C4-2B (cell line): ENCODE measurements at regions not wholly inside any gene's neighbourhood (a gene's known extent, or its start where the extent isn't known, plus 50 kb on each side); places are given as distances from the start of the nearest gene placed in this dataset.

Source experiments
- H3K27ac ChIP-seq: fragments of 450-650 bp; 2 replicates; pipeline ENCODE4 v1.5.1; 2017
- ZFX ChIP-seq: fragments of 450-650 bp; IDR thresholded peaks from 2 replicates; pipeline ENCODE4 v1.6.1; 2017
- TF ChIP-seq, protein P1 (sequence below): fragments of 450-650 bp; conservative IDR thresholded peaks from 2 replicates; pipeline ENCODE4 v1.5.1; 2017; ENCODE audit warnings: mild to moderate bottlenecking

- TF ChIP-seq, protein P1, sequence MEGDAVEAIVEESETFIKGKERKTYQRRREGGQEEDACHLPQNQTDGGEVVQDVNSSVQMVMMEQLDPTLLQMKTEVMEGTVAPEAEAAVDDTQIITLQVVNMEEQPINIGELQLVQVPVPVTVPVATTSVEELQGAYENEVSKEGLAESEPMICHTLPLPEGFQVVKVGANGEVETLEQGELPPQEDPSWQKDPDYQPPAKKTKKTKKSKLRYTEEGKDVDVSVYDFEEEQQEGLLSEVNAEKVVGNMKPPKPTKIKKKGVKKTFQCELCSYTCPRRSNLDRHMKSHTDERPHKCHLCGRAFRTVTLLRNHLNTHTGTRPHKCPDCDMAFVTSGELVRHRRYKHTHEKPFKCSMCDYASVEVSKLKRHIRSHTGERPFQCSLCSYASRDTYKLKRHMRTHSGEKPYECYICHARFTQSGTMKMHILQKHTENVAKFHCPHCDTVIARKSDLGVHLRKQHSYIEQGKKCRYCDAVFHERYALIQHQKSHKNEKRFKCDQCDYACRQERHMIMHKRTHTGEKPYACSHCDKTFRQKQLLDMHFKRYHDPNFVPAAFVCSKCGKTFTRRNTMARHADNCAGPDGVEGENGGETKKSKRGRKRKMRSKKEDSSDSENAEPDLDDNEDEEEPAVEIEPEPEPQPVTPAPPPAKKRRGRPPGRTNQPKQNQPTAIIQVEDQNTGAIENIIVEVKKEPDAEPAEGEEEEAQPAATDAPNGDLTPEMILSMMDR: no peak
- no peak overlapping the region for H3K27ac ChIP-seq
These were observed 415.6 kb upstream of the SALL3 start for GRCh38 chr18:78564030-78564429.

GRCh38 chr18:78564518-78564917 lies 415.1 kb upstream of the SALL3 start:
- TF ChIP-seq ZFX: no peak
- TF ChIP-seq, protein P1: no peak
- H3K27ac ChIP-seq: no peak overlapping the region

DNA sequence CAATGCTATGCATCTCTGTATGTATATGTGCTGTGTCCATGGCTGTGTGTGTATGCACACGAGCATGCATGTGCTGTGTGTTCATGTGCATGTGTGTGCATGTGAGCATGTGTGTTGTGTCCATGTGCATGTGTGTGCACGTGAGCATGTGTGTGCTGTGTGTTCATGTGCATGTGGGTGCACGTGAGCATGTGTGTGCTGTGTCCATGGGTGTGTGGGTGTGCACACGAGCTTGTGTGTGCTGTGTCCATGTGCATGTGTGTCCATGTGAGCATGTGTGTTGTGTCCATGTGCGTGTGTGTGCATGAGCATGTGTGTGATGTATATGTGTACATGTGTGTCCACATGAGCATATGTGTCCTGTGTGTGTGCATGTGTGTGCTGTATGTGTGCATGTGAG lies 414.4 kb upstream of the SALL3 start:
- TF ChIP-seq, protein P1: no peak
- no peak for TF ChIP-seq ZFX
- H3K27ac ChIP-seq: no peak overlapping the region

DNA sequence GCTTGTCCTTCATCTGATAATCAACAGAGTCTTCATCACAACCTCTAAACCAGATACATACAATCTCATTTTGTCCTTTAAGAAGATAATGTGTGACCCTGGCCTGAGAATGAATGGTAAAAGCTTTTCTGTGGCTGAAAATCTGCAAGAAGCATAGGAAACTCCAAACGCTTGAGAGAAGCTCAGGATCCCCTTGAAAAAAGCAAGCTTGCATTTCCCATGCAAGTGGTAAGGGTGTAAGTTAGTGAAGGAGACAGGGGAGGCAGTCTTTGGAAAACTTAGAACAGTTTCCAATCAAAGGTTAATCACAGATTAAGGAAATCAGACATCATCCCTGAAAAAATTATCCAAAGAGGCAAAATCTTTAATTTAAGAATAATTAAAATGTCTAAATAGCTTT lies 413.6 kb upstream of the SALL3 start:
- no peak overlapping the region for H3K27ac ChIP-seq
- TF ChIP-seq, protein P1: no peak
- no peak for TF ChIP-seq ZFX

DNA sequence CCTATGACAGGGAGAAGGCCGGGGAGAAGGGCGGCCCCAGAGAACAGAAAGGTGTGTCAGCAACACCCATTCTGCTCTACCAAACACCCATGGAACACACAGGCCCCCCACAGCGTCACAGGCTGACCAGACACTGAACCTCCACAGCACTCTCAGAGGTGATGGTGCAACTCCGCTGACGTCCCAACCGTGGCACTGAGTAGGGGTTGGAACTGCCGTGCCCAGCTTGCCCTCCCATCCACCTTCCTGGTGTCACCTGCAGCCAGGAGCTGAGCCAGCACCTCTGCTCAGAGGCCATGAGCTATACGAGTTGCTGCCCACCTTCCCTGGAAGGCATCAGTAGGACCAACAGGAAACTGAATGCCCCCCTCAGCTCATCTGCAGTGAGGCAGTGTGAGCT lies 412.9 kb upstream of the SALL3 start:
- no peak overlapping the region for H3K27ac ChIP-seq
- TF ChIP-seq, protein P1: no peak
- no peak for TF ChIP-seq ZFX

GRCh38 chr18:78571063-78571785 lies 408.4 kb upstream of the SALL3 start:
- TF ChIP-seq ZFX: no peak
- TF ChIP-seq, protein P1: no peak
- no peak overlapping the region for H3K27ac ChIP-seq

DNA sequence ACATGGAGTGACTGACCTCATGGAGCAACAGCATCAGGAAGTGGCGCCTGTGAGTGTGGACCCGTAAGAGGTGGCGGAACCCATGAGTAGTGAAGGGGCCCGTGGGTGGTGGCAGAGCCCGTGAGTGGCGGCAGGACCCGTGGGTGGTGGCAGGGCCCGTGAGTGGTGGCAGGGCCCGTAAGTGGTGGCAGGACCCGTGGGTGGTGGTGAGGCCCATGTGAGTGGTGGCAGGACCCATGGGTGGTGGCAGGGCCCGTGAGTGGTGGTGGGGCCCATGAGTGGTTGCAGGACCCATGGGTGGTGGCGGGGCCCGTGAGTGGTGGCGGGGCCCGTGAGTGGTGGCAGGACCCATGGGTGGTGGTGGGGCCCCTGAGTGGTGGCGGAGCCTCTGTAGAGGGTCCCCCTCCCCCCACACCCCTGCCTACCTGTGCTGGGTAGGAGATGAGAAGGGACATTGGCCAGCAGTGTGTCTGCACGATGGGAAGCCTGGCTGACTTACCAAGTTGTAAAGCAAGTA lies 407.7 kb upstream of the SALL3 start:
- no peak overlapping the region for H3K27ac ChIP-seq
- TF ChIP-seq, protein P1: no peak
- TF ChIP-seq ZFX: no peak
